ENCODE measurements at regions not wholly inside any gene's neighbourhood (a gene's known extent, or its start where the extent isn't known, plus 50 kb on each side); places are given as distances from the start of the nearest gene placed in this dataset.

DNA sequence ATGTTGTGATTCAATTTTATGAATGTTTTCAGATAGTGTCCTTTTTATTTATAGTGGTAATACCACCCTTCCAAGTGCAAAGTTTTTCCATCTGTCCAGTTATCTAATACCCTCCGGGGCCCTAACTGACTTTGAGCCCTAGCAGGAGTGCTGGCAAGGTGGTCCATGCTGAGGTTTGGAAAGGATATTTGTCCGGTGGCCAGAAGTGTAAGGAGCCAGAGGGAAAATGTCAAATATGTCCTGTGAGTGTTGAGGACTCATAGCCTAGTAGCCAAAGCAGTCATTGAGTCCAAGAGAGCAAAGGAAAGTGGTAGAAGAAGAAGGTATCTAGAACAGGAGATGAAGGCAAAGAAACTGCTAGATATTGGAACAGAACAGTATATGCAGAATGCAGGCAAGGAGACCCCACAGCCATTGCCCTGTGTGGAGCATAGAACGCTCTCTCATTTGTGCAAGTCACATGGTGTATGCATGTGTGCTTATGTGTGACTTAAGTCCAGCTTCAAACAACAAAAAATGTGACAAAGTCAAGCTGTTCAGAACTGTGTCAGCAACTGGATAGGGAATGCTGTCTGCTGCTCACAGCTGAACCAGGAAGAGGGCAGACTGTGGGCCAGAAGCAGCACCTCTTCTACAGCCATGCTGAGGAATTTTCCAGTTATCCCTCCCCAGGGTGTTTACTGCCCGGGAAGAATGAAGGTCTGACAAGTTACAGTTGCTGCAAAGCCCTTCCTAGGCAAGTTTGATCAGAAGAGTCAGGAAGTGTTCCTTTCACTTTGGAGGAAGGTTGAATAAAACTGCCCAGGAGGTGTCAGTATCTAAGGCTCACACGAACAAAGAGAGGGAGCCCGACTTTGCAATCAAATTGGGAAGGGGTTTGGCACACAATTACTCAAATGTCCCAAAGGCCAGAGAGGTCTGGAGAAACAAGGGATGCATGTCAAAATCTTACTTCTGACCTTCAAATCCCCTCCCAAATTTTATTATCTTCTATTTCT is 463.3 kb upstream of the DMAC1 start:
- no peak for DNase-seq

DNA sequence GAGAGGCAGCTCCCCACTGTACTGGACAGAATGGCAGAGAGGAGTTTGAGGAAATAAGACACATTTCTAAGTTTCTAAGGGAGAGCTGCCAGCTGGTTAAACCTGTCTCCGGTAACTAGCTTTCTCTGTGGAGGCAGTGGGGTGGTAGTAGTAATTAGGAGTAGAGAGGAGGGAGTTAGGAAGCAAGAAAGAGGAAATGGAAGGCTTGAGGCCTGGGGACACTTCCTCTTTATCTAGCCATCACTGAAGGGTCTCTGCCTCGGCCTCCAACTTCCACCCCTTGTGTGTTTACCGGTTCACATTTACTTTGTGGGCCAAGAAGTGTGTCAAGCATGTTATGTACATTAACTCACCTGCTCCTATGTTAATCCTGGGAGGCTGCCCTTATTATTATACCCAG is 462.2 kb upstream of the DMAC1 start:
- DNase-seq = no peak

DNA sequence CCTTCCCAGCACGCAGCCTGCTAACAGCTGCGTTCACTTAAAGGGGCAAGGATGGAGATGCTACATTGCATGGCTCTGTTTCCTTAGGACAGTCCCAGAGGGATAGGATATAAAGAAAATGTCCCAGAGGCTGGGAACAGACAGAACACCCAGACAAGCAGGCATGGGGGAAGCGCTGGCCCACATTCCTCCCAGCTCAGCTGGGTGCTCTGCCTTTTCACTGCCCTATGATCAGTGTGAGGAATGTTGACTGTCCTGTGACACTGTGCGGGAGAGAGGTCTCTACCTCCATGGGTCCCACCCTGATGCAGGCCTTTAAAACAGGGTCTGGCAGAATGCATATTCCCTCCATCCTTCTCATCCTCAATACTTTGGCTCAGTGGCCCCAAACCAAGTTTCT is 459.4 kb upstream of the DMAC1 start:
- DNase-seq = no peak

- DNase-seq = no peak
These were observed 457.3 kb upstream of the DMAC1 start for GRCh38 chr9:8256880-8257279.

DNA sequence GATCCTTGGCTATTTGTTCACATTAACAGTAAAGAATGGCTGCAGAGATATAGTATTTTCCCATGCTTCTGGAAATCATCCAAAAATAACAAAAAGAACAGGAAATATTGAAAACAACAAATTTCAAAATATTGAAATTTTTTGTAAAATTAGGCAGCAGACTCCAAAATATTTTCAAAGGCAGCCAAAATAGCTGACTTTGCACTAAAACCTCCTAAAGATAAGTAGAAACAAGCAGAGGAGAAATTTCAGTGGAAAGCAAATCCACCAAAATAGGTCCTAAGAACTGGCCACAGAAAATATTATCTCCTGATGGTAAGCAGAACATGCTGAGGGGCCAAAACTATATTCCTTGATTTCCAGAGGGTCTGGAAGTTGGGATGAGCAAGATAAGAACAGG is 456.3 kb upstream of the DMAC1 start:
- no peak for DNase-seq

- no peak for DNase-seq
These were observed 455.0 kb upstream of the DMAC1 start for GRCh38 chr9:8254541-8254940.

DNA sequence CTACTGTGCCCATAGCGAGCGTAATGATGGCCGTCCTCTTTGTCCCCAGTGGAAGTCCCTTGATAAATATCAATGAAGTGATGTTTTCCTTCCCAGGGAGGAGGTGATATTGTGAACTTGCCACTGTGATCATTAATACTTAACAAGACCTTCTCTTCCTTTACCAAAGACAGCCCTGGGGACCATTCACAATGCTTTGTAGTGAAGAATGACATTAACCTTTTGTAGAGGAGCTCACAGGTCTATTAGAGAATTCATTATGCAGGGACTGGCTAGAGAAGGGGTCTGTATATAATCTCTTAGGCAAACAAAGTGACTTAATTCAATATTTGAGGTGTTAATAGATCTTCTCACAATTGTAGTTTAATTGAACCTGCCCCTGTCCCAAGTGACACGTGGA is 452.9 kb upstream of the DMAC1 start:
- no peak for DNase-seq

GRCh38 chr9:8251566-8251965 is 452.0 kb upstream of the DMAC1 start:
- no peak for DNase-seq

DNA sequence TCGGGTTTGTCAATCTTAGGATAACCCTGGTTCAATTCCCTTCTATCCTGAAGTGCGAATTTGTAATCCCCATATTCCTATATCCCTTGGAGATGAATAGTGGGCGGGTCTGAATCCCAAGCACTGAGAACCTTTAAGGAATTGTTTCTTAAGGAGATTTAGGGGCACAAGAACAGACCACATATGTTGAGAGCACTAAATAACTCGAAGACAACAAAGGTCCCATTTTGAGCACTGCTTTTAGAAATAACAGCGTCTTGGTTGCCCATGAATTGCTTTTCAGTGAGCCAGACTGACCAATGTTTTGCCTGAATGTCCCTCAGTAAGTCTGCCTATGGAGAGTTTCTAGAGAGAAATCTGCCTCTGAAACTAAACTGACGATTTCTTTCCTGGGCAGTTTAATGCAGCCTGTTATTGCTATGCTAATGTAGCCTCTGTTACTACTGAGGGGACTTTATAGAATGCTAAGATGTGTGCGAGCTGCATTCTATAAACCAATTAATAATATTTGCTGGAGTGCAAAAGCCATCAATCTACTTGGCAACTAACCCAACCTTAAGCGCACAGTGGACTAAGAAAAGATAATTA is 445.0 kb upstream of the DMAC1 start:
- no peak for DNase-seq

DNA sequence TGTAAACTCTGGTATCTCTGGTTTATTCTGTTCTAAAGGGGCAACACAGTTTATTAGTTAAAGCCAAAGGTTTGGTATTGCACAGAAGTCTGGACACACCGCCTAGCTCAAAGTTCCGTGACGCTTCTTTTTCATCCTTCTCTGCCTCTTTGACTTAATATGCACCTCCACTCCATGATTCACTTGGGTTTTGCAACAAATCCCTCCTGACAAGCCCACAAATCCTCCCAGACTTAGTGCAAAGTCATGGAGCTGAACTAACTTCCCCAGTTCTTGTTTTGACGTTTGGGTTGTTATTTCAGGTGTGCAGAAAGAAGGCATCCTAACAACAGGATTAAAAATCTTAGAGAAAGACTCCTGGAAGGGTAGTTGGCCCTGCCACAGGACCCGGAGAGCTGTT is 441.6 kb upstream of the DMAC1 start:
- DNase-seq = no peak

GRCh38 chr9:8237096-8237495 is 437.5 kb upstream of the DMAC1 start:
- no peak for DNase-seq

DNA sequence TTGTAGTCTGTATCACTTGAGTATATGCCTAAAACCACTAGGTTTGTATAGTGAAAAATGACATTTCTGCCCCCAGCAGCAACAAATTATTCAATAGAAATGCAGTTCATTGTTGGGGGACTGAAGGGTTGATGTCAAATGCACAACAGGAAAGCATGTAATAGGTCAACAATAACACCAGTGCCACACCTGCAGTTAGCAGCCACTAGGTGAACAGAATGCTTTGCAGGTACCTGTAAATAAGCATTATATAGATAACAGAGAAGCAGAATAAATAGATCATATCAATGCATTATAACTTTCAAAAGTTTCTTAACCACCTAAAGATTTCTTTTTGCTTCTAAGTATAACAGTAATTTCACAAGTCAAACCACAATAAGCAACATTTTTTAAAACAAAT is 435.9 kb upstream of the DMAC1 start:
- DNase-seq = no peak

GRCh38 chr9:8234316-8234715 is 434.7 kb upstream of the DMAC1 start:
- no peak for DNase-seq

- no peak for DNase-seq
These were observed 433.1 kb upstream of the DMAC1 start for GRCh38 chr9:8232726-8233125.

DNA sequence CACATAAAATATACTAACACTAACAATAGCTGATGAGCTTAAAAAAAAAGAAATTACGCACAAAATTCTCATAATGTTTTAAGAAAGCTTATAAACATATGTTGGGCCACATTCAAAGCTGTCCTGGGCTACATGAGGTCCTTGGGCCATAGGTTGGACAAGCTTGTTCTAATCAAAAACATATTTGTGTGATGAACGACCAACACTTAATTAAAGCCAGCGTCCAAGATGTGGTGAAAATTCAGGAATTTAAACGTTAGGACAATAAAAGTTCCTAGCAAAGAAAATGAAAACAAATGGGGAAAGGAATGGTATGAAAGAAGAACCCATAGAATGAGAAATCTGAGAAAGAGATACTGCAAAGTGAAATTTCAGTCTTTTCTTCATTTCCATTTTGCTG is 429.6 kb upstream of the DMAC1 start:
- DNase-seq = no peak

DNA sequence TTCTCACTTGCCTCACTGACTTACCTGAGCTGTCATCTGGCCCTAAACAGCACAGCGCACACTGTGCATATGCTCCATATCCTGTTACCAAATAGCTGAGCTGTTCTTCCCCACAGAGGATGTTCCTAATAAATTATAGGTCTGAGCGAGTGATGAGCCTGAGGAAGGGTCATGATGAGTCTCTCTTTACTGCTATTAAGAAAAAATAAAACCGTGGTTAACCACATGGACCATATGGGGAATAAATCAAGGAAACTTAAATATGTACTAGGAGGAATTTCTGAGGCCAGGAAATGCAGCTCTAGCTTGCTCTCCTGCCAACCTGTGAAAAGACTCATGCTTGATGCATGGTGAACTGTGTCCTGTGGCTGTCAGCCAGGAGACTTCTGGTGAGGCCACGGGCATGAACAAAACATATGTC is 424.8 kb upstream of the DMAC1 start:
- no peak for DNase-seq

DNA sequence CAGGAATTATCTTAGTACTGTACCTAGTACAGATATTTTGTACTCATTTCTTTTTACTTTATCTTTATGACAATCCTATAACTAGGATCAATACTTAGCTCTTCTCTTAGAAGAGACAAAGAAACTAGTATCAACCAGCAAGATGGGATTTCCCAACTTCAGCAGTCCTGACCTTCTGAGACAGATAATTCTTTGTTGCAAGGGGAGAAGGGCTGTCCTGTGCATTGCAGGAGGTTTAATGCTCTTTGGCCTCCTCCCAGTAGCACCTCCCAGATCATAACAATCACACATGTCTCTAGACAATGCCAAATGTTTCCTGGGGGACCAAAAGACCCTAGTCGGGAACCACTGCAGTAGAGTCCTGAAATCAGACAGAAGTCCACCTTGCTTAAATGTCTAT is 424.3 kb upstream of the DMAC1 start:
- DNase-seq = no peak

GRCh38 chr9:8221462-8221861 is 421.9 kb upstream of the DMAC1 start:
- DNase-seq = no peak

DNA sequence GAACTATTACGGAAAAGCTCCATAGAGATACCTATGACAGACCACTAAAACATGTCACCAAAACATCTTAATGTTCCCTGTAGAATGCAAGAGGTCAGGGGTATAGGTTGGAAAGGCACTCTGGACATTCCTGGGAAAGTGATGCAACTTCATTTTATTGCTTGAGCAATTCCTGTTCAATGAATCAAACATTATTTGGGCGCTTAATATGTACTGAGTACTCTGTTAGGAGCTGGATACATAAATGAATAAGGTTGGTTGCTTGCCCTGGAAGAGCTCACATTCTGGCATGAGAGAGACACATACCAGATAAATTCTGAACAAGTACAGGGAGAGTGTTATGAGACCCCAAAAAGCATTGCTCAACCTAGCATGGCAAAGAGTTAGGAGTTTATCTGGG is 408.9 kb upstream of the DMAC1 start:
- DNase-seq = no peak

DNA sequence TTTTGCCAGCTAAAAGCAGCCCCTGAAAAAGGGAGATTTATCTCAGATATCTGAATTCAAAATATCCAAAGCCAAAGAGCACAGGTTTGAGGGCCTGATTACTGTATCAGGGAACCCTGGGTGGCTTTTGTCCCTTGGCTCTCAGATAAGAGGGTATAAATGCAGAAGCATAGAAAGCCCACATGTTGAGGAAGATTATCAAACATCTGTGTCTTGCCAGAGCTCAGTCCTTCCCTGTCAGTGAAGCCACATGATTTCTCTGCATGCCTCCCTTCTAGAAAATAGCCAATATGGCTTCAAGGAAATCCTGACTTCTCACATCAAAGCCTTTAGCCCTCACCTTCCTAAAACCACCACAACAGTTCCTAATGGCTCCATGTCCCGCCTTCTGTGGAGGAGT is 408.0 kb upstream of the DMAC1 start:
- no peak for DNase-seq

DNA sequence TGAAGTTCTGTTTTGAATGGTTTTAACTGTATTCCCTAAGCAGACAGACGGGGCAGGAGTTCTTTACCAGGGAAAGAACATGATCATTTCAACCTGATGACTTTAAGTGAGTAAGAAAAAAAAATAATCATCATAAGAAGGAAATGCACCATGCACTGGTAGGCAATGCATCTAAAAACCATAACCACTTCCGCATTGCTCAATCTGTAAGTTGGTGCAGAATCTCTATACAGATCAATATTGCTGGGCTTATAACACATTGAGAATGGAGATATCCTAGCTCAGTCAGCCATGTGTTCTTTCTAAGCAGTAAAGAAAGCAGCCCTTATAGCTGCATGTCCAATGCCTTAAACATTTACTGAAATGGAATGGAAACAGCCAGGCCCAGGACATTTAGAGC is 407.1 kb upstream of the DMAC1 start:
- no peak for DNase-seq

- no peak for DNase-seq
These were observed 406.0 kb upstream of the DMAC1 start for GRCh38 chr9:8205576-8205975.

- no peak for DNase-seq
These were observed 390.3 kb upstream of the DMAC1 start for GRCh38 chr9:8189881-8190280.

GRCh38 chr9:8188723-8189407 is 389.3 kb upstream of the DMAC1 start:
- DNase-seq = no peak

Measured in NCI-H2029 treated with DMSO at 0.1 percent for 48 hours (cell line).